ENCODE measurements at regions not wholly inside any gene's neighbourhood (a gene's known extent, or its start where the extent isn't known, plus 50 kb on each side); places are given as distances from the start of the nearest gene placed in this dataset.

DNA sequence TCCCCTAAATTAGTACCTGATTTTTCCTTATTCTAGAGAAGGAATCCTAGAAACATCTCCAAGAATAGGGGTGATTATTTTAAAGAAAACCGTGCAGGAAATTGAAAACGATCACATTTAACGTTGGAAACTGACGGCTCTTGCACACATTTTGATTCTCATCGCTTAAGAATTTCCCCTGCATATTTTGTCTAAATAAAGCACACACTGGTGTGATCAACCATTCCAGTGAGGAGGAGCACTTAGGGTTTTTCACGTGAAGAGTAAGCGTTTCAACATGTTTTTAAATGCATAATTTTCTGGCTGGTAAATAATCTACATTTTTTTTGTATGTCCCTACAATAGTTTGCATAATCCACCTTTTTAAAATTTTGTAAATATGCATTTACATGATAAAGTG is 229.7 kb upstream of the PFKP start:
- TF ChIP-seq, protein P1, sequence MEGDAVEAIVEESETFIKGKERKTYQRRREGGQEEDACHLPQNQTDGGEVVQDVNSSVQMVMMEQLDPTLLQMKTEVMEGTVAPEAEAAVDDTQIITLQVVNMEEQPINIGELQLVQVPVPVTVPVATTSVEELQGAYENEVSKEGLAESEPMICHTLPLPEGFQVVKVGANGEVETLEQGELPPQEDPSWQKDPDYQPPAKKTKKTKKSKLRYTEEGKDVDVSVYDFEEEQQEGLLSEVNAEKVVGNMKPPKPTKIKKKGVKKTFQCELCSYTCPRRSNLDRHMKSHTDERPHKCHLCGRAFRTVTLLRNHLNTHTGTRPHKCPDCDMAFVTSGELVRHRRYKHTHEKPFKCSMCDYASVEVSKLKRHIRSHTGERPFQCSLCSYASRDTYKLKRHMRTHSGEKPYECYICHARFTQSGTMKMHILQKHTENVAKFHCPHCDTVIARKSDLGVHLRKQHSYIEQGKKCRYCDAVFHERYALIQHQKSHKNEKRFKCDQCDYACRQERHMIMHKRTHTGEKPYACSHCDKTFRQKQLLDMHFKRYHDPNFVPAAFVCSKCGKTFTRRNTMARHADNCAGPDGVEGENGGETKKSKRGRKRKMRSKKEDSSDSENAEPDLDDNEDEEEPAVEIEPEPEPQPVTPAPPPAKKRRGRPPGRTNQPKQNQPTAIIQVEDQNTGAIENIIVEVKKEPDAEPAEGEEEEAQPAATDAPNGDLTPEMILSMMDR (IDR thresholded peaks at IDR 0.05 in 8 of 11, conservative IDR thresholded peaks at IDR 0.05 in 3 of 11), result no peak
- TF ChIP-seq POLR2AphosphoS5 (IDR thresholded peaks at IDR 0.05) (no peak), POLR2A (IDR thresholded peaks at IDR 0.05) (no peak)

Measured in spleen (tissue), 7 donors.